ENCODE measurements at regions not wholly inside any gene's neighbourhood (a gene's known extent, or its start where the extent isn't known, plus 50 kb on each side); places are given as distances from the start of the nearest gene placed in this dataset.
"Not testable (repeated sequence)": the region's sequence is repeated elsewhere in the genome, so short reads cannot be mapped to it uniquely, and the experiment has no call there.

GRCh38 chr2:198857246-198857645, 600.5 kb downstream of the SATB2 start:
- peaks cover 27% of the 10 kb centered on the region for H3K9me3 Mint-ChIP-seq (ENCODE audit: low read depth)
- H3K4me1 Mint-ChIP-seq (ENCODE audit: low read depth), result no peaks in the 10 kb centered on the region
- H3K27me3 Mint-ChIP-seq (ENCODE audit: low read depth), result peaks cover 3% of the 10 kb centered on the region
- no peak overlapping the region for H3K4me3 Mint-ChIP-seq (ENCODE audit: unreplicated experiment)
- no peak for DNase-seq (ENCODE audit: low spot score)
- H3K36me3 Mint-ChIP-seq (ENCODE audit: low read depth), result no peaks in the 10 kb centered on the region
- H3K27ac Mint-ChIP-seq (ENCODE audit: unreplicated experiment), result no peak overlapping the region
- TF ChIP-seq CTCF (IDR thresholded peaks at IDR 0.05), result no peak

DNA sequence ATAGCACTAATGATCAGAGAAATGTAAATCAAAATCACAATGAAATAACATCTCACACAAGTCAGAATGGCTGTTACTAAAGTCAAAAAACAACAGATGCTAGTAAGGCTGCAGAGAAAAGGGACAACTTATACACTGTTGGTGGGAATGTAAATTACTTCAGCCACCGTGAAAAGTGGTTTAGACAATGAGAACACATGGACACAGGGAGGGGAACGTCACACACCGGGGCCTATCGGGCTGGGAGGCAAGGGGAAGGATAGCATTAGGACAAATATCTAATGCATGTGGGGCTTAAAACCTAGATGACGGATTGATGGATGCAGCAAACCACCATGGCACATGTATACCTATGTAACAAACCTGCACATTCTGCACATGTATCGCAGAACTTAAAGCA, 602.0 kb downstream of the SATB2 start:
- peaks cover 27% of the 10 kb centered on the region for H3K9me3 Mint-ChIP-seq (ENCODE audit: low read depth)
- DNase-seq (ENCODE audit: low spot score); H3K27ac Mint-ChIP-seq (ENCODE audit: unreplicated experiment); H3K36me3 Mint-ChIP-seq (ENCODE audit: low read depth); H3K27me3 Mint-ChIP-seq (ENCODE audit: low read depth); H3K4me3 Mint-ChIP-seq (ENCODE audit: unreplicated experiment); H3K4me1 Mint-ChIP-seq (ENCODE audit: low read depth): not testable (repeated sequence)

- no peaks in the 10 kb centered on the region for H3K36me3 Mint-ChIP-seq (ENCODE audit: low read depth)
- peaks cover 5% of the 10 kb centered on the region for H3K27me3 Mint-ChIP-seq (ENCODE audit: low read depth)
- H3K27ac Mint-ChIP-seq (ENCODE audit: unreplicated experiment), result no peak overlapping the region
- no peak for DNase-seq (ENCODE audit: low spot score)
- no peak overlapping the region for H3K4me3 Mint-ChIP-seq (ENCODE audit: unreplicated experiment)
- no peak for TF ChIP-seq CTCF (IDR thresholded peaks at IDR 0.05)
- H3K4me1 Mint-ChIP-seq (ENCODE audit: low read depth), result no peaks in the 10 kb centered on the region
- peaks cover 6% of the 10 kb centered on the region for H3K9me3 Mint-ChIP-seq (ENCODE audit: low read depth)
These were observed 605.5 kb downstream of the SATB2 start for GRCh38 chr2:198852248-198852647.

GRCh38 chr2:198825534-198825933, 632.2 kb downstream of the SATB2 start:
- Mint-ChIP-seq H3K36me3 (ENCODE audit: low read depth) (no peaks in the 10 kb centered on the region), H3K27me3 (ENCODE audit: low read depth) (peaks cover 4% of the 10 kb centered on the region), H3K4me1 (ENCODE audit: low read depth) (no peaks in the 10 kb centered on the region), H3K9me3 (ENCODE audit: low read depth) (peaks cover 4% of the 10 kb centered on the region), H3K4me3 (ENCODE audit: unreplicated experiment) (no peak overlapping the region), H3K27ac (ENCODE audit: unreplicated experiment) (no peak overlapping the region)
- TF ChIP-seq CTCF (IDR thresholded peaks at IDR 0.05), result no peak
- no peak for DNase-seq (ENCODE audit: low spot score)

DNA sequence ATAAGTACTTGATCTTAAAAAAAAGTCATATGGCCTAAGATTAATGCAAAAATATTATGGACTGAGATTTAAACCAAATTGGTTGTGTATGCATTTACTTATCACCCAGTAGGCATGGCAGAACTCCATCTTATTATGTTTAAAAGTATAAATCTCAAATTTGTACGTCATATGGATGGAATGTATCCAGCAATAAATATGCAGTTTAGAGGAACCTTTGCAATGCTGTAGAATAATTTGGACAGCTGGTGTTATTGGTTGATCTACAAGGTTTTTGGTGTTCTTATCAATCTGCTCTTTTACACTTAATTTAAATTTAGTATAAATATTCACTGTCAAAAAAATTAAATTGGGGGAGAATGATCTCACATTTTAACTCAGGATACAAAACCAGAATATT, 640.2 kb downstream of the SATB2 start:
- no peak for TF ChIP-seq CTCF (IDR thresholded peaks at IDR 0.05)
- Mint-ChIP-seq H3K4me3 (ENCODE audit: unreplicated experiment) (no peak overlapping the region), H3K36me3 (ENCODE audit: low read depth) (no peaks in the 10 kb centered on the region)

DNA sequence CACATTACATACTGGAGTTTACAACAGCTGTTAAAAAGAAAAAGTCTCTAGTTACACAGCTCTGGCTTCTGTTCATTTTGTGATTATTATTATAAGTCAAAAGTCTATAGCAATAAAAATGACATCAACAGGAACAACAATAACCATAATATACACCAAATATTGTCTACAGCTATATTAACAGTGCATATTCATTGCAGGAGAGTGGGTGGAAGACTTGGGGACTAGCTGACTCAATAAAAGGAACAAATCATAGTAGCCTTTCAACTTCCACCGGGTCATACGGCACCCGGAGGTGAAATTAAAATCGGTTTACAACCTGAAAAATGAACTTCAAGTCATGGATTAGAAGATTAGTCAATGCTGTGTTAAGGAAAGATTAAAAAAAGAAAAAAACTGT, 642.1 kb downstream of the SATB2 start:
- no peak for DNase-seq (ENCODE audit: low spot score)
- no peaks in the 10 kb centered on the region for H3K9me3 Mint-ChIP-seq (ENCODE audit: low read depth)
- no peak for TF ChIP-seq CTCF (IDR thresholded peaks at IDR 0.05)
- H3K4me3 Mint-ChIP-seq (ENCODE audit: unreplicated experiment), result no peak overlapping the region
- no peak overlapping the region for H3K27ac Mint-ChIP-seq (ENCODE audit: unreplicated experiment)
- peaks cover 9% of the 10 kb centered on the region for H3K27me3 Mint-ChIP-seq (ENCODE audit: low read depth)
- H3K36me3 Mint-ChIP-seq (ENCODE audit: low read depth), result no peaks in the 10 kb centered on the region
- H3K4me1 Mint-ChIP-seq (ENCODE audit: low read depth), result no peaks in the 10 kb centered on the region

More for the DNA sequence above, 640.2 kb downstream of the SATB2 start:
- peaks cover 5% of the 10 kb centered on the region for H3K27me3 Mint-ChIP-seq (ENCODE audit: low read depth)
- no peaks in the 10 kb centered on the region for H3K4me1 Mint-ChIP-seq (ENCODE audit: low read depth)
- H3K27ac Mint-ChIP-seq (ENCODE audit: unreplicated experiment), result no peak overlapping the region
- no peaks in the 10 kb centered on the region for H3K9me3 Mint-ChIP-seq (ENCODE audit: low read depth)
- no peak for DNase-seq (ENCODE audit: low spot score)

Data from chondrocyte (in vitro differentiated cells).